NCI-H2227 (cell line): ENCODE measurements at regions not wholly inside any gene's neighbourhood (a gene's known extent, or its start where the extent isn't known, plus 50 kb on each side); places are given as distances from the start of the nearest gene placed in this dataset.

ENCODE experiments used
- DNase-seq: peaks from one replicate; lab custom pipeline; 2025; ENCODE audit not compliant: unreplicated experiment; lab: John Stamatoyannopoulos, UW

DNA sequence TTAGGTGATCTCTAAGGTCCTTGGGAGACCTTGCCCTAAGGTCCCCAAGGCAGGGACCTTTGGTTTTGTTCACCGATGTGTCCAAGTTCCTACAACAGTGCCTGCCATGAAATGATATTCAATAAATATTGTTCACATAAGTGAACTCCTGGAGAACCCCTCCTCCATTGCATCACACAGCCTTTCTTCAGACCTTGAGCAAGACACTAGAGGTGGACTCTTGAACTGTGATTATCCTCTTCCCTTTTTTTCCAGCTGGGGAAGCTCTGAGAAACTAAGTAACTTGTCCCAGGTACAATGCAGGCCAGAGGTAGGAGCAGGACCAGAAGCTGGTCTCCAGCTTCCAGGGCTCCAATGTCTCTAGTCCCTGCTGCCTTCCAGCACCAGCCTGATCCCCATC, 76.6 kb upstream of the LMO1 start:
- DNase-seq, result no peak

- DNase-seq, result no peak
These were observed 75.9 kb upstream of the LMO1 start for GRCh38 chr11:8339592-8340022.

- DNase-seq, result peak; percentile 56
These were observed 74.5 kb upstream of the LMO1 start for GRCh38 chr11:8338138-8338537.

- DNase-seq, result no peak
These were observed 73.6 kb upstream of the LMO1 start for GRCh38 chr11:8337130-8337795.

DNA sequence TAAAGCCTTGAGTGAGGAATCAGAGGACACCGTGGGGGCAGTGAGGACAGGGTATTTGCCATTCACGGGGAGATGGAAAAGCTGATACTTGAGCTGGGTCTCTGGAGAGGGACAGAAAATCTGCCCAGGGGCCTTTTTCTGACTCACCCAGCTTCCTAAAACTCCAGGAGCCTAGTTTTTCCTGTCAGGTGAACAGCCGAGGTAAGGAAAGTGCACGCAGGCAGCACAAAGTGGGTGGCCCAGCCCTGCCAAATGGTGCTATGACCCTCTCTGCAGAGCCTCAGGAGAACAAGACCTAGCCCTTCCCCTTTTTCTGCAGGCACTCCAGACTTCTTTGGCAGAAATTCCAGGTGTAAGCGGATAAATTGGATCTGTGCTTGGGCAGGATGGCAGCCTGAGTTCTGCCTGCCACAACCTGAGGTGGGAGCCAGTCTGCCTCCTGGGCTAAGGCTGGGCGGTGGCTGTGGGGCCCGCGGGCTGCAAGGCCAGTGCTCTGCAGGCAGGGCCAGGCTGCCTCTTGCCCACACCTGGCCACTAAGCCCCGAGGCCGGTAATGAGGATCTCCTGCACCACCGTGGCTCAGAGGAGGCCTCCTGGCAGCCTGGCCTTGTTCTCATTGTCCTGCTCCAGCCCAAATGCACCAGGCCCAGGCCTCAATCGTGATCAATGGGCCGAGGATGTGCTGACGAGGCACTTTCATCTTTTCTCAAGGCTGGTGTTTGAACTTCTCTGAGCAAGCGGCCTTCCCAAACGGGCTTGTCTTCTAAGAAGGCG, 72.9 kb upstream of the LMO1 start:
- DNase-seq, result no peak

- DNase-seq, result no peak
These were observed 72.0 kb upstream of the LMO1 start for GRCh38 chr11:8335683-8336082.

- DNase-seq, result no peak
These were observed 71.5 kb upstream of the LMO1 start for GRCh38 chr11:8335186-8335585.

DNA sequence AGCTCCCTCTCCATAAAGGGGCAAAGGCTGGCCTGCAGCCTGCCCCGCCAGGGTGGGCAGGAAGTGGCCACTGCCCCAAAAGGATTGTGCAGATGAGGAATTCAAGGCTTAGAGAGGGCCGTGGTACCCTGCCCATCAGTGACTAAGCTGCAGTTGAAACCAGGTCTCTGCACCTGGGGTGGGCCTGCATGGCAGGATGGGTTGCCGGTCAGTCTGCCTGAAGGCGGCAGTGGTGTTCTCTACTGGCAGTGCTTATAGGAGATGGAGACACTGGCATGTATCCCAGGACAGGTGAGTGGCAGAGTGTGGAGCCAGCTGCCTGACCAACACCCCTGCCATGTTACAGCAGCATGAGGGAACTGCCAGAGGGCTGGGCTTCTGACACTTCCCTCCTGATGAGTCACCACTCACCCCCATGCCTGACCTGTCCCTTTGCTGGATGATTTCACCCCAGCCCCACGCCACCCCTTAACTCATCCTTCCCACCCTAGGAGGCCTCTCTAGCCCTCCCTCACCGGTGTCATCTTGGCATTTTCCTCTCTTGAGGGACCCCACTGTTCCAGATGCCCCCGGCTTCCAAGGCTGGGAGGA, 70.2 kb upstream of the LMO1 start:
- no peak for DNase-seq

DNA sequence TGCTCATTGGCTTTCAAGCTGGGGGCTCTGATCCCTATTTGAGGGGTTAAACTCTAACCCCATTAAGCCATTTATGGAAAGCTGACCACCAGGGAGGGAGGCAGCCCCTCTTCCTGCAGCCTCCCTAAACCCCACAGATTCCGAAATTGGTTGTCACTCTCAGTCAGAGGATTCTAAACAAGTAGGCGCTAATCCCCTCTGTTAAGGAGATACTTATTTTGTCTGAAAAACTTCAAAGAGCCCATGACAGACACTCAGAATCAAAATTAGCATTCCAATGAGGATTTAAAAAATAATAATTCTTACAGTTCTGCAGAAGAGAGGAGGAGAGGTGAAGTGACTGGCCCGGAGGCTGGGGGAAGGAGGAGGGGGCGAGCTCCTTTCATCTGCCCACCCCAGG, 69.7 kb upstream of the LMO1 start:
- DNase-seq, result no peak

DNA sequence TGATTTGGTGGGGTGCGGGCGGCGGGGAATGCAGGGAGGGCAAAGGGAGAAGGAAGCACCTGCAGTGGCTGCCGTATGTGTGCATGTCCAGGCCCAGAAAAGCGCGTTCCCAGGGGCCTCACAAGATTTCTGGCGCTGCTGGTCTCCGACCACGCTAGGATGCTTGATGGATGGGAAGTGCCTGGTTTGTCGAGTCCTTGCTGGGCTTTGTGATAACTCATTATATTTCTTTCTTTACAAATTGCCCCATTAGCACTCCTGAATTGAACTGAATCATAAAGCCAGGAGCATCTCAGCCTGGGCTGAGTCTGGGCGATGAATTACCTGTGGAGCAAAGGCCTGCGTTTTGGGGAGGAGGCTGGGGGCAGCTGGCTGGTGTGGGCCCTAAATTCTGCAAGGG, 69.2 kb upstream of the LMO1 start:
- DNase-seq, result peak; percentile 54

DNA sequence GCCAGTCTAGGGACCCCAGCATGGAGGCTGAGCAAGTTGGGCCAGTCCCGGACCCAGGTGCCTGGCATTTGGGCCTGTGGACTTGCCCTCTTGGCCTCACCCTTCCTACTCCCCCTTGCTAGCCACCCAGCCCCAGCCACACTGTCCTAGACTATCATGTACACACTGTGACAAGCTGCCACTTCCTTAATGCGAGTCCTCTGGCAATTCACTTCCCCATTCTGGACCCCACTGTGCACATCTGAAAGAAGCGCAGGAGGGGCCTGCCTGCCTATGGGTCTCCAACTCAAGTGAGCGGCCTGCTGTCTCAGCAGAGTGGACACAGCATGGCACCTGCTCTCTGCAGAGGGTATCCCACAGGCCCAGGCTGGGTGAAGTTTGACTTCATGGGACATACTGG, 68.5 kb upstream of the LMO1 start:
- DNase-seq, result no peak

DNA sequence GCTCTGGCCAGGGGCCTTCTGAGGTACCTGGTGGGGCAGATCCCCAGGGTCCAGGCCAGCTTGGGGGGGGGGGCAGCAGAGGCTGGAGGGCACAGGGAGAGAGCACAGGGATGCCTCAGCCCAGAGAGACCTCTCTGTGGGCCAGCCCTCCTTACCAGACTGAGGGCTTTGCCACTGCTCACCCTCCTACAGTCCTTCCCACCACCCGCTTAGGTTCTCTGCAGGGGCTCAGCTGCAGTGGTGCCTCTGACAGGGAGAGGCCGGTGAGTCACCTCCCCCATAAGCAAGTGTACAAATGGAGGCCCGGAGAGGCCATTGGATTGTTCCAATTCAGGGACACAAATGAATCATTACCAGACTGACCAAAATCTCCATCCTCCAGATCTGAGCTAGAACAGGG, 68.1 kb upstream of the LMO1 start:
- DNase-seq, result no peak

- DNase-seq, result no peak
These were observed 67.2 kb upstream of the LMO1 start for GRCh38 chr11:8330896-8331295.

- DNase-seq, result no peak
These were observed 66.7 kb upstream of the LMO1 start for GRCh38 chr11:8330404-8330803.

DNA sequence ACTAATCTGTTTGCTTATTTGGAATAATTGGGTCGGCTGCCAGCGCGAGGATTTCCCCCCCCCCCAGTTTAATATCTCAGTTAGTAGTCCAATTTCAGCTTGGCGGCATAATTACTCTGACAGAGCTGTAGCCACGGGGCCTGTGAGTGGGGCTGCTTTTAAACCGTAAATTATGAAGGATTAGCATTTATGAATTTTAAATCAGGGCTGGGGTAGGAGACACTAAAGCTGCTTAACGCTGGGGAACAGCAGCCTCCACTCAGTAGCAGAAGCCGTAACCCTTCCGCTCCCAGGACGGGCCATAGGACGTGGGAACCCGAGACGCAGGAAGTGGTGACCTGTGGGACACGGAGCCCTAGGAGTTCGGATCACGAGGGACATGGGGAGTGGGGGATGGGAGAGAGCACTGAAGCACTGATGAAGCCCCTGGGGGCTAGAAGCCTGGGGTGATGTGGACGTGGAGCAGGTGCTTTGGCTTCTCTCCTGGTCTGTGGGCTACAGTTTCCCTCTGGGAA, 66.2 kb upstream of the LMO1 start:
- DNase-seq, result no peak

DNA sequence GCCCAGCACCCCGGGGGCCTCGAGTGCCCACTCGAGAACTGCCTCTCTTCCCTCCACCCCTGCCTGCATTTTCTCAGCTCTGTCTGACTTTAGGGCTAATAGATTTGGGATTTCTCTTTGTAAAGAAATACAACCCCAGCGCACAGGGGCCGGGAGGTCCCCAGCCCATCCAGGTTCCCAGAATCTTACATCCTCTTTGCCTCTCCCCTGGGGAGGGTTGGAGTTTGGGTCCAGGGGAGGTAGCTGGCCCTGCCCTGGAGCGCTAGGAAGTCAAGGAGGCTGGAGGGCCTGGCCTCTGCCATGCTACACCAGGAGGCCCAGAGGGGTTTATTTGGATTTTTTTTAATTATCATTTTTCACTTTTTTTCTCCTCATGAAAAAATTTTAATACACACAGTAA, 65.7 kb upstream of the LMO1 start:
- DNase-seq, result no peak

- peak; percentile 91 for DNase-seq
These were observed 65.2 kb upstream of the LMO1 start for GRCh38 chr11:8328848-8329330.

DNA sequence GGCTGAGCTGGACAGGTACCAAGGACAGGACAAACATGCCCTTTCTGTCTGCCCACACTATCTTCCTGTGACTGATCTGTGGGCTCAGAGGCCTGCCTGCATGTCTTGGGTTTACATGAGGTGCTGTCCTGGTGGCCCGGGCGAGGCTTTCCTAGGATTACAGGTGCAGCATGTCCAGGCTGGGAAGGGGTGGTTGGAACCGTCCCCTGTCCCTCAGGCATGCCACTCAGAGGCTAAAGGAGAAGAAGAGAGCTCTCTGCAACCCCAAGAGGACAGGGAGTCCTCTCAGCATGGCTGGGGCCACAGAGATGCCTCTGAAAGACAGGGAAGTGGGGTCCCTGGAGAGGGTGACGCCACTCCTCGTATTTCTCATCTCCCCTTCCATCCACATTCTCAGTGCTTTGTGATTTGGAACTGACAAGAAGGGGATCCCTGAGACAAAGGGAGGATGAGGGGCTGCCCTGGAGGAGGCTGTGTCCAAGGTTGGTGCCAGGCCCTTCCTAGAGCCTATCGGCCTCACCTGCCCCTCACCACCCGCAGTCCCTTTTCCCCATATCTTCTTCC, 64.6 kb upstream of the LMO1 start:
- DNase-seq, result no peak

- DNase-seq, result no peak
These were observed 64.1 kb upstream of the LMO1 start for GRCh38 chr11:8327761-8328192.

GRCh38 chr11:8326337-8326736, 62.7 kb upstream of the LMO1 start:
- DNase-seq, result no peak

DNA sequence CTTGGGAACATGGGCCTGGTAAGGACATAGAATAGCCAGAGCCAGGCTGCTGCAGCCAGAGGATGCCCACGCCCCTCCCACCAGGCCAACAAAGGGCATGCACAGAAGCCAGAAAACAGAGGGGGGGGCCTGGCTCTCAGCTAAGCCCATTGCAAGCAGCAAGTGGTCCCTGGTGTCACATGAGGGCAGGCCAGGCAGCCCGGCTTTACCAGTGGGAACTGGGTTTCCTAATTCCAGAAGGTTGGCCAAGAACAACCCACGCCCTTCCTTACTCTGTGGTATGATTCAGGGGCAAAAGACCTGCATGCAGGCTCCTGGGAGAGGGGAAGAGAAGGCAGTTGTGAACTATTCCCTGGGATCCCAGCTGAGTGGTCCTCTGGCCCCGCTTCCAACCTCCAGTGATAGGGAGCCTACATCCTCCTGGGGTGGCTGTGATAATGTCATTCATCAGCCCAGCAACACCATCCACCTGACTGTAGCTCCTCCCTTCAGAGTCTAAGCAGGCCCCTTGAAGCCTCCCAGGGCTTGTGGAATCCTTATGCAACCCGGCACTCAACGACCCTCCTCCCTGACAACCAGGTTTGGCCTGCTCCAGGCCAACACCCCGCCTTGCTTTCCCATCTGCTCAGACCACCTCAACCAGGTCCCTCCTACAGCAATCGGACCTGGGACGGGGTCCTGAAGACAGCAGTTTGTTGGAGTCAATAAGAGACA, 62.1 kb upstream of the LMO1 start:
- DNase-seq, result no peak
